ENCODE measurements at regions not wholly inside any gene's neighbourhood (a gene's known extent, or its start where the extent isn't known, plus 50 kb on each side); places are given as distances from the start of the nearest gene placed in this dataset.

DNA sequence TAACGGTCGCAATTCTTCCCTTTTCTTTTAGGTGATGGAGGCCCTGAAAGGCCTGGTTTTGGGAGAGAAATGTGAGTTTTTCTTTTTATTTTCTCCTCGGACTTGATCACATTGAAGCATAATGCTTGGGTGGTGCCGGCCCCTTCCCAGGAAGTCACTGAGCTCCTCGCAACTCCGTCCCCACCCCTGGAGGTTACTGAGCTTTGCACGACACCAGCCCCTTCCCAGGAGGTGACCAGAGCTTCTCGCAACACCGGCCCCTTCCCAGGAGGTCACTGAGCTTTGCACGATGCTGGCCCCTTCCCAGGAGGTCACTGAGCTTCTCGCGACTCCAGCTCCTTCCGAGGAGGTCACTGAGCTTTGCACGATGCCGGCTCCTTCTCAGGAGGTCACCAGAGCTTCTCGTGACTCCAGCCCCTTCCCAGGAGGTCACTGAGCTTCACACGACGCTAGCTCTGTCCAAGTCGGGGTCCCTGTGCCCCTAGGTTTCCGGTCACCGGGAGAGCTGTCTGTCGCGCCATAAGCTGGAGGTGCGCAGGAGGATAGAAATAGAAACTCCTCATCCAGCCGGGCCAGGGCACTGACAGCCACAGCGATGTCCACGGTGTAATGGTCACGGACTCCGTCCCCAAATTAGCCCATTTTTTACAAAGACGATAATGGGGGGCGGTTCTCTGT lies 586.4 kb downstream of the BRD1 start:
- DNase-seq: no peak

DNA sequence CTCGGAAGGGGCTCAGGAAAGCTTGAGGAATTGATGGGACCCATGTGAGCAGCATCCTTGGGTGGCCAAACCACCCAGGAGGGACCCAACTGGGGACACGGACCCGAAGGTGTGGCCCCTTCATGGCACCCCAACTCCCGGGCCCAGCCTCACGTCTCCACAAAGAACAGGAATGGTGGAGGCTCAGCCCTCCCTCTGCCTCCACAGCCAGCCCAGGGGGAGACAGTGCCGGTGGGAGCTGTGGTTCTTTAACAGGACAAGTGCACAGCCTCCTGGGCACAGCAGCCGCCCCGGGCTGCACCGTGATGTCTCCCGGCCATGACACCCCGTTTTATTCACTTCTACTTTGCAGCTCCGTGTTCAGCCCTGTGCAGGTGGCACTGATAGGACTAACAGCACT lies 587.2 kb downstream of the BRD1 start:
- no peak for DNase-seq

DNA sequence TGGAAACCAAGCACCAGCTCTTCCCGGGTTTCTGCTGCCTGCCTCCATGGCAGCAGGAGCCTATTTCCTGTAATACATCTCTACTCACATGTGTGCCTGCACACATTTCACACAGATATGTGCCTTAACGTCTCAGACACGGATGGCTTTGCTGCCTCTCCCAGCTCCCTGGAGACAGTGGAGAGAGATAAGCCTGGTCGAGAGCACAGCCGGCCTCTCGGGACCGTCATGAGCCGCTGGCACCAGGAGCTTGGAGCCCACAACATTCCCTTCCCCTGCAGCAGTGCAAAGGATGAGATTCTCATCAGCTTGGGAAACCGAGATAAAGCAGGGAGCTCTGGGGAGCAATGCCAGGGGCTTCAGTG lies 587.7 kb downstream of the BRD1 start:
- DNase-seq: no peak

GRCh38 chr22:49239264-49240015 lies 588.2 kb downstream of the BRD1 start:
- DNase-seq: no peak

GRCh38 chr22:49238181-49239141 lies 589.2 kb downstream of the BRD1 start:
- no peak for DNase-seq

DNA sequence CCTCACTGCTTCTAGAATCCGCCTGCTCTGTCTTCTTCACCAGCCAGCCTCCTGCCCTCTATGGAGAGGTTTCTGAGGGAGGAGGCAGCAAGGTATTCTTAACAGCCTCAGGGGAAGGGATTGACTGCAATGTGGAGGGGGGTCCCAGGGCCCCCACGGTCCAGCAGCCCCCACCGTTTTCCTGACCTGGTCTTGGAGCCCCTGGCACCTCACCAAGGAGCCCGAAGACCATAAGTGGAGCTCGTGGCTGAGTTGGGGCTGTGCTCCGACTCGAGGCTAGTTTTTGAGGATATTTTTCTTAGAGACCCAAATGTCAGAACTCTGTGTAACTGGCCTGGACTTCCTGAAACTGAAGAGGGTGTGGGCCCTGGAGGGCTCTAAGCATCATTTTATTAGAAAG lies 590.0 kb downstream of the BRD1 start:
- no peak for DNase-seq

- DNase-seq: no peak
These were observed 590.4 kb downstream of the BRD1 start for GRCh38 chr22:49237279-49237678.

- no peak for DNase-seq
These were observed 591.1 kb downstream of the BRD1 start for GRCh38 chr22:49236541-49237075.

- no peak for DNase-seq
These were observed 592.0 kb downstream of the BRD1 start for GRCh38 chr22:49235463-49236300.

- no peak for DNase-seq
These were observed 593.2 kb downstream of the BRD1 start for GRCh38 chr22:49234459-49234858.

DNA sequence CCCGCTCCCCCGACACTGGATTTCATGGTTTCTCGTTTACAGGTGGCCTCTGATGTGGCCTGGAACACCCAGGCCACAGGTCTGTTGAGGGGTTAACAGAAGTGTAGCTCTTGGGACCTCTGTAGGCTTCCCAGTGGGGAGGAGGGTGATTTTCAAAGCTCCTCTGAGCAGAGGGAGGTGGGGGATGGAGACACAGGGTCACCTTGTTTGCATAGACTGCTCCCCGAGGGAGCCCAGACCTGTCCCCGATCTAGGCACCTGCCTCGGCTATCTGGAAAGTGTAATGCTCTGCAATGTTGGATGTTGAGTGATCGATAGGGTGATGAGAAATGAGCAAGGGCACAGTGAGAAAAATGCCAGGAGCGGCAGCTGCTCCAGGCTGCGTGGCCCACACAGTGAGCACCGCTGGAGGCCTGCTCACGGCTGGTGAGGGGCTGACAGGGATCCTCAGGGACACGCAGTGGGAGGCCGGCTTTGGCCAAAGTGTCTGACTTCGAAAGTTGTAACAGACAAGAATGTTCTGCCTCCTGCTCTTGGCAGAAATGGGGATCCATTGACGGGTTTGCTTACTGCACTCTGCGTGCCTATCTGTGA lies 594.1 kb downstream of the BRD1 start:
- DNase-seq: no peak

GRCh38 chr22:49232319-49233067 lies 595.2 kb downstream of the BRD1 start:
- no peak for DNase-seq

GRCh38 chr22:49230194-49230577 lies 597.5 kb downstream of the BRD1 start:
- DNase-seq: no peak

DNA sequence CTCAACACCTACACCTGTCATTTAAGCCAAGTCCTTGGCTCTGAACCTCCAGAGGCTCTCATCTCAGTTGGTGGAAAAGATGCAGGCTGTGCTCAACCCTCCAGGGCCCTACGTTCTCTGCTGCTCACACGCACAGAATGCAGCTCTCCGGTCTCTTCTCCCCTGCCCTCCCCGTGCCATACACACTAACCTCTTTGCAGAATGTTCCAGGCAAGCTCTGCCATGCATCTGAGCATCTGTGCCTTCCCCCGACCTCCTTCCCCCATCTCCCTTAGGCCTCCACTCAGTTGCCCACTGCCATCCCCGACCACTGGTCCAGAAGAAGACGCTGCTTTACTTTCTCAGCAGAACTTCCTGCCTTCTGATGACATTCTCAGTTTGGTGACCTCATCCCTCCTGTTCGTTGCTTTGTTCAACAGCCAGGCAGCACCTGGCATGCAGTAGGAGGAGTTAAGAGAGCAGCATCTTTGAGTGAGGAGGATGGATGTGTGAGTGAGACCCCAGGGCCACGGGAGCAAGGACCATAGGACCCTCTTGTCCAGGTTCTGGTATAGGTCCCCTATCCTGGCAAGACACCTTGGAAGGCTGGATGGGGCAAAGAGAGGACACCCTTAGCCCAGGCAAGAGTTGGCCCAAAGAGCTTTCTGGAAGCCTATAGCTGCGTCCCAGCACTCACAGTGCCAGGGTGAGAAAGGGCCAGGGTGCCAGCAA lies 598.0 kb downstream of the BRD1 start:
- no peak for DNase-seq

- no peak for DNase-seq
These were observed 599.1 kb downstream of the BRD1 start for GRCh38 chr22:49228431-49229037.

DNA sequence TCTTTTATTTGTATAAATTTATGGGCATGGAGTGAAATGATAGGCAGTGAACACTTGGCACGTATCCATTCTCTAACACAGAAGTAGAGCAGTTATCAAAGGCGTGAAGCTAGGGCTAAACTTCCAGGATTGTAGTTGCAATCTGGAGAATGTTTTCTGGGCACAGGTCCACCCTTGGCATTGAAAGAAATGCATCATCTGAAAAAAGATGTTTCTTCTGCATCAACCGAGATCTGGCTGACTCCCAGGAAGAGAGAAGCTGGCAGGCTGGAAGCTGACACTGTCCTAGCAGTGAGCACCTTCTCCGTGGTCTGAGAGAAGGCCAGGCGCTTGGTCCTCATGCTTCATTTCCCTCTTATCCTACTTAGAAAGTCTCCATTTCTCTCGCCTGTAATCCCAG lies 600.0 kb downstream of the BRD1 start:
- no peak for DNase-seq

DNA sequence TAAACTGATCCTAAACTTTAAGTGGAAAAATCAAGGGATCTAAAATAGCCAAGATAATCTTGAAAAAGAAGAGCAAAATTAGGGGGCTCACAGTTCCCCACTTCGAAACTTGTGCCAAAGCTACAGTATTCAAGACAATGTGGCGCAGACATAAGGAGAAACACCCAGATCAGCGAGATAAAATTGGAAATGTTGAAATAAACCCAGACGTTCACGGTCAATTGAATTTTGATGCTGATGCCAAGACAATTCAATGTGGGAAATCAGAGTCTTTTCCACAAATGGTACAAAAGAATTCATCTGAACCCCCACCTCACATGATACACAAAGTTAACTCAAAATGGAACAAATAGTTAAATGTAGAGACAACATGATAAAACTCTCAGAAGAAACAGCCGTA lies 601.6 kb downstream of the BRD1 start:
- DNase-seq: no peak

DNA sequence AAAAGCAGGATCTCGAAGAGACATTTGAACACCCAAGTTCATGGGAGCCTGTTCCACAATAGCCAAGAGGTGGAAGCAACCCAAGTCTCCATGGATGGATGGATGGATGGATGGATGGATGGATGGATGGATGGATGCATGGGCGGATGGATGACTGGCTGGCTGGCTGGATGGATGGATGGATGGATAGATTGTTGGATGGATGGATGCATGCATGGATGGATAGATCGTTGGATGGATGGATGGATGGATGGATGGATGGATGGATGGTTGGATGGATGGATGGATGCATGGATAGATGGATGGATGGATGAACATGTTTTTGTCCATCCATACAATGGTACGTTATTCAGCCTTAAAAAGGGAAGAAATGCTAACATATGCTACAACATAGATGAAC lies 603.4 kb downstream of the BRD1 start:
- DNase-seq: no peak

DNA sequence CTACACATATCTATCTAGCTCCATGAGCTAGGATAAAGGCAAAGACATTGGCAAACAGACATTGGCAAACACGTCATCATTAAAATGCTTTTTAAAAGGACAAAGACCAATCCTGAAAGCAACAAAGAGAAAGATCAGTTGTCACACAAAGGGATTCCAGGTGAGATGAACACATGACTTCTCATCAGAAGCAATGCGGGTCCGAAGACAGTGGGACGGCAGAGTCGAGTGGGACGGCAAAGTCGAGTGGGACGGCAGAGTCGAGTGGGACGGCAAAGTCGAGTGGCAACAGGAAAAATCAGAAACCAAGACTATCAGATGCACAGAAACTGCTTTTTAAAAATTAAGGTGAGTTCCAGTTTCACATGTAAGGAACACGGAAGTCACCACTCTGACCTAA lies 609.5 kb downstream of the BRD1 start:
- DNase-seq: no peak

DNA sequence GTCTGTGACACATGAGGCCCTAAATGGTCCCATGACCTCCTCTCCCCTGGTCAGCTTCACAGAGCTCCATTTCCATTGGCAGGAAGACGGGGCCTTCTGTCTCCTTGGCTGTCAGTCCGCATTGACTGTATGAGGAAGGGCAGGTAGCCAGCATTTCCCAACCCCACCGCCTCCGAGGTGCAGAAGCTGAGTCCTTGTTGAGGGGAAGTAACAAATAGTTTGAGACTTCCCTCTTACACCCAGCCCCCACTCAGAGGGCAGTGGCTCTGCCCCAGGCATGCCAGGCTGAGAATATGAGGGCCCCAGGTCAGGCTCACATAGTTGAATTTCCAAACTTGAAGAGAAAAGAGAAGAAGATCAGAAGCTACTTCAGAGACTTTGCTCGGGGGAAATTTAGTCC lies 611.1 kb downstream of the BRD1 start:
- no peak for DNase-seq

Measured in dermis blood vessel endothelial cell (primary cell).